Glutamatergic neuron (in vitro differentiated cells): ENCODE measurements at regions not wholly inside any gene's neighbourhood (a gene's known extent, or its start where the extent isn't known, plus 50 kb on each side); places are given as distances from the start of the nearest gene placed in this dataset.

Source experiments
- DNase-seq: peaks from one replicate; pipeline ENCODE4 v3.0.0; 2022
- H3K27ac Mint-ChIP-seq: one replicate; pipeline ENCODE4 v1.8.0; 2020; ENCODE audit warnings: mild to moderate bottlenecking, mixed read lengths, inconsistent platforms; ENCODE audit not compliant: unreplicated experiment
- H3K27me3 Mint-ChIP-seq: one replicate; pipeline ENCODE4 v1.8.0; 2020; ENCODE audit warnings: mild to moderate bottlenecking, moderate library complexity, mixed read lengths, inconsistent platforms; ENCODE audit not compliant: unreplicated experiment
- H3K36me3 Mint-ChIP-seq: one replicate; pipeline ENCODE4 v1.8.0; 2020; ENCODE audit warnings: mild to moderate bottlenecking, mixed read lengths, inconsistent platforms; ENCODE audit not compliant: unreplicated experiment
- H3K4me1 Mint-ChIP-seq: one replicate; pipeline ENCODE4 v1.8.0; 2020; ENCODE audit warnings: mild to moderate bottlenecking, low read depth, mixed read lengths, inconsistent platforms; ENCODE audit not compliant: unreplicated experiment
- H3K4me3 Mint-ChIP-seq: one replicate; pipeline ENCODE4 v1.8.0; 2020; ENCODE audit warnings: mild to moderate bottlenecking, mixed read lengths, inconsistent platforms; ENCODE audit not compliant: unreplicated experiment
- H3K9me3 Mint-ChIP-seq: one replicate; pipeline ENCODE4 v1.8.0; 2020; ENCODE audit warnings: mild to moderate bottlenecking, moderate library complexity, mixed read lengths, inconsistent platforms; ENCODE audit not compliant: unreplicated experiment
- CTCF ChIP-seq: fragments of 200-600 bp; sonication (generic); IDR thresholded peaks from one replicate; pipeline ENCODE4 v1.5.0; 2021; ENCODE audit not compliant: partially characterized antibody, unreplicated experiment

DNA sequence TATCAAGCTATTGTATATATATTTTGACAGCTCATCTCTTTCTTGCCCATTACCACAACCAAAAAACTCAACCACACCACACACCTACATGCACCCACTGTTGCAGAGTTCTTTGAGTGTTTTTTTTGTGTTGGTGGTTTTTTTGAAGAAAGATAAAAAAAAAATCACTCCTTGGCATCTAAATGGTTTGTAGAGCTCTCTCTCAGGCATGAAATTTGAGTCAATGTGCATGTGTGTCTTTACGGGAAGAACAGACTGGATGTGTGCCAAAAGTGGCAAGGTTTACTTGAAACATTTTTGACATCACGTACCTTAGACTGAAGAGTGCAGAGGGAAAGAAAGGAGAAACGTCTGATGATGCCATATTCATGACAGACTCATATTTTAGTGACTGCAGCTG, 154.2 kb downstream of the FHIP1A start:
- H3K27ac Mint-ChIP-seq, result no peak overlapping the region

DNA sequence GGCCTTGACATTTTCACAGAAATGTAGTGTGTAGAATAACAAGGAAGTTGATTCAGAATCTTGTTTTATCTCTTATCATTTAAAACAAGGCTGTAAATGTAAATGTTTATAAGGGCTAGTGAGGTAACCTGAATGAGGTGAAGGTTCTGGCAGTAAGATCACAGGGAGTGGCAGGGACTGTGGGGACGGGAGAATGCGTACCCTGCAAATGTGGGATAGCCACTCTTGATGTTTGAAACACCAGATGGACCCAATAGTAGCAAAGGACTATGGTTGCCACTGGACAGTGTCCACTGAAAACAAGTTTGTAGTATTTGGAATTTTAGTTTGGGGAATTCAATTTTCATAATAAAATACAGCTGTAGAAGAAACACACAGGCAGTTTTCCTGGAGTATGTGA, 155.3 kb downstream of the FHIP1A start:
- no peak for TF ChIP-seq CTCF
- no peak overlapping the region for H3K27ac Mint-ChIP-seq
- H3K36me3 Mint-ChIP-seq, result no peaks in the 10 kb centered on the region
- no peaks in the 10 kb centered on the region for H3K9me3 Mint-ChIP-seq
- H3K4me3 Mint-ChIP-seq, result no peak overlapping the region
- H3K27me3 Mint-ChIP-seq, result no peaks in the 10 kb centered on the region
- DNase-seq, result no peak
- H3K4me1 Mint-ChIP-seq, result no peaks in the 10 kb centered on the region

More for the DNA sequence above, 154.2 kb downstream of the FHIP1A start:
- Mint-ChIP-seq H3K9me3 (no peaks in the 10 kb centered on the region), H3K36me3 (no peaks in the 10 kb centered on the region), H3K4me3 (no peak overlapping the region), H3K27me3 (no peaks in the 10 kb centered on the region), H3K4me1 (no peaks in the 10 kb centered on the region)
- DNase-seq, result no peak
- no peak for TF ChIP-seq CTCF

DNA sequence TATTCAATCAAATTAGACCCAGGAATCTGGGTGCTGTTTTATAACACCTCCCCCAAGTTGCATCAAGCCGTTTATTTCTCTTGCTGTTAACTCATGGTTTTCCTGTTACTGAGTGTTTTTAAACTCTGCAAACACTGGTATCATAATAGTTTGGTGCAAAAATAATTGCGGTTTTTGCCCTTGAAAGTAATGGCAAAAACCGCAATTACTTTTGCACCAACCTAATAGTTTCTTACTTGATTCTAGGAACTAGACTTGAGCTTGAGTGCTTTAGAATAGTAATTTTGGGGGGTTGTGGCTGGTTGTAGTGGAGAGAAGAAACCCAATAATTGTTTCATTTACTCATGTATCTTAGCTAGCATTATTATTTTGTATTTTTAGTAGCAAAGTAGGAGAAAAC, 156.6 kb downstream of the FHIP1A start:
- no peaks in the 10 kb centered on the region for H3K36me3 Mint-ChIP-seq
- peaks cover 2% of the 10 kb centered on the region for H3K27me3 Mint-ChIP-seq
- H3K27ac Mint-ChIP-seq, result no peak overlapping the region
- H3K4me3 Mint-ChIP-seq, result no peak overlapping the region
- H3K4me1 Mint-ChIP-seq, result no peaks in the 10 kb centered on the region
- no peak for DNase-seq
- H3K9me3 Mint-ChIP-seq, result no peaks in the 10 kb centered on the region
- no peak for TF ChIP-seq CTCF

GRCh38 chr4:151566053-151566452, 157.1 kb downstream of the FHIP1A start:
- Mint-ChIP-seq H3K9me3 (no peaks in the 10 kb centered on the region), H3K27me3 (peaks cover 2% of the 10 kb centered on the region), H3K27ac (no peak overlapping the region), H3K4me1 (no peaks in the 10 kb centered on the region), H3K4me3 (no peak overlapping the region), H3K36me3 (no peaks in the 10 kb centered on the region)
- DNase-seq, result no peak
- TF ChIP-seq CTCF, result no peak

DNA sequence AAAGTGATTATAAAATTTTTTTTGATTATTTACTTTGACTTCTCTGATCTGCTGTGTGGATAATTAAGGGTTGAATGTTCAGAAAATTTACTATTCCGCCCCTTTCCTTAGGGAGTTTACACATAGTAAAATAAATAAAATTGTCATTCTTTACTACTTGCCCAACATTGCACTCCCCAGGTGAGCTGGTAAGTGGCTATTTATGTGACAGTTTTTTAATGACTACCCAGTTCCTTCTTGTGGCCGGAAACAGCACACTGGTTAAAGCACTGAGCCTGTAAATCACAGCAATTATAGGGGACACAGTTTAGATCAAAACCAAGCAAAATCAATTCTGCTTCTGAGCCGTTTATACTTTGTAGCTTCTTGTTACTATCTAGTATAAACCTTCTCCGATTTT, 158.1 kb downstream of the FHIP1A start:
- Mint-ChIP-seq H3K9me3 (no peaks in the 10 kb centered on the region), H3K27me3 (peaks cover 2% of the 10 kb centered on the region), H3K36me3 (no peaks in the 10 kb centered on the region), H3K27ac (no peak overlapping the region), H3K4me3 (no peak overlapping the region), H3K4me1 (no peaks in the 10 kb centered on the region)
- no peak for DNase-seq
- no peak for TF ChIP-seq CTCF
